ENCODE measurements at regions not wholly inside any gene's neighbourhood (a gene's known extent, or its start where the extent isn't known, plus 50 kb on each side); places are given as distances from the start of the nearest gene placed in this dataset.
A peak's percentile ranks its signal among the peaks of the same experiment; 100 is the strongest.

GRCh38 chr7:94239661-94240234, 154.9 kb upstream of the COL1A2 start:
- peak; percentile 39 for DNase-seq

- DNase-seq, result no peak
Observed at GRCh38 chr7:94240902-94241301, 153.8 kb upstream of the COL1A2 start.

GRCh38 chr7:94241402-94241925, 153.2 kb upstream of the COL1A2 start:
- no peak for DNase-seq

- DNase-seq, result no peak
Observed at GRCh38 chr7:94243066-94243711, 151.5 kb upstream of the COL1A2 start.

GRCh38 chr7:94244760-94245159, 149.9 kb upstream of the COL1A2 start:
- DNase-seq, result no peak

GRCh38 chr7:94245500-94245899, 149.2 kb upstream of the COL1A2 start:
- DNase-seq, result no peak

GRCh38 chr7:94247970-94248369, 146.7 kb upstream of the COL1A2 start:
- no peak for DNase-seq

- no peak for DNase-seq
Observed at GRCh38 chr7:94249631-94250030, 145.1 kb upstream of the COL1A2 start.

- no peak for DNase-seq
Observed at GRCh38 chr7:94250124-94250523, 144.6 kb upstream of the COL1A2 start.

GRCh38 chr7:94250987-94251386, 143.7 kb upstream of the COL1A2 start:
- DNase-seq, result no peak

GRCh38 chr7:94252124-94252523, 142.6 kb upstream of the COL1A2 start:
- no peak for DNase-seq

- no peak for DNase-seq
Observed at GRCh38 chr7:94252971-94253370, 141.7 kb upstream of the COL1A2 start.

GRCh38 chr7:94253686-94254085, 141.0 kb upstream of the COL1A2 start:
- peak; percentile 20 for DNase-seq

- peak; percentile 26 for DNase-seq
Observed at GRCh38 chr7:94258418-94259300, 136.0 kb upstream of the COL1A2 start.

- no peak for DNase-seq
Observed at GRCh38 chr7:94261067-94261466, 133.6 kb upstream of the COL1A2 start.

- no peak for DNase-seq
Observed at GRCh38 chr7:94264756-94265155, 129.9 kb upstream of the COL1A2 start.

GRCh38 chr7:94265456-94265855, 129.2 kb upstream of the COL1A2 start:
- no peak for DNase-seq

GRCh38 chr7:94266238-94266644, 128.5 kb upstream of the COL1A2 start:
- DNase-seq, result peak; percentile 19

- no peak for DNase-seq
Observed at GRCh38 chr7:94270772-94271171, 123.9 kb upstream of the COL1A2 start.

- DNase-seq, result no peak
Observed at GRCh38 chr7:94272821-94273583, 121.7 kb upstream of the COL1A2 start.

GRCh38 chr7:94274828-94275227, 119.9 kb upstream of the COL1A2 start:
- DNase-seq, result no peak

GRCh38 chr7:94276027-94276426, 118.7 kb upstream of the COL1A2 start:
- DNase-seq, result no peak

GRCh38 chr7:94276795-94277194, 117.9 kb upstream of the COL1A2 start:
- DNase-seq, result peak; percentile 30
